K562 (cell line): ENCODE measurements at regions not wholly inside any gene's neighbourhood (a gene's known extent, or its start where the extent isn't known, plus 50 kb on each side); places are given as distances from the start of the nearest gene placed in this dataset.

ENCODE experiments used
- ATAC-seq: fragments of 200-7000 bp; cut with Tn5 transposase; 3 replicates; pipeline ENCODE4 v1.9.1; 2020; ENCODE audit warnings: moderate library complexity
- BruUV-seq: library from RNA; stranded (reverse); fragments of 400-500 nt; replicated peaks from 2 replicates; lab custom pipeline; 2021; lab: Mats Ljungman, UMichigan
- CTCF ChIA-PET: fragments of 300-600 bp; formaldehyde crosslinking; extraction: SDS; loops from one replicate; lab custom pipeline; 2021; ENCODE audit warnings: low intra/inter-chr PET ratio; lab: Yijun Ruan, JAX
- POLR2A ChIA-PET: fragments of 300-600, 350-650 bp; sonication (Branson Sonifier 250); formaldehyde crosslinking; extraction: SDS; loops from one replicate; lab custom pipeline; 2021; ENCODE audit warnings: antibody characterized with exemption, inconsistent platforms; lab: Yijun Ruan, JAX
- DNase-seq, 4 experiments: peaks; one replicate each; pipeline versions ENCODE4 v3.0.0 to v3.0.0-alpha.2; 2011 to 2018; ENCODE audit warnings: low spot score in 3 of 4, mixed read lengths in 3 of 4; ENCODE audit errors: extremely low read depth in 1 of 4
- FAIRE-seq: peaks from 2 replicates; lab custom pipeline; 2011; peaks lifted over from hg19 to GRCh38; lab: Jason Lieb, UNC
- H2AFZ ChIP-seq: 2 replicates; pipeline ENCODE4 v1.6.0; 2011; ENCODE audit warnings: low read depth, low read length, control low read depth, inconsistent platforms
- H3K27ac ChIP-seq: fragments of 200-600 bp; 3 replicates; pipeline ENCODE4 v1.8.0; 2011; ENCODE audit warnings: low read depth, mild to moderate bottlenecking, control low read depth, inconsistent platforms, low read length, moderate library complexity, mixed read lengths; ENCODE audit errors: extremely low read depth
- H3K27me3 ChIP-seq, 2 experiments: fragments of 300-600 bp in 1 of 2; 2 replicates in 1 of 2; 3 replicates in 1 of 2; pipeline versions ENCODE4 v1.6.0 to v1.8.0; 2011; ENCODE audit warnings: inconsistent platforms in 2 of 2, low read length in 2 of 2, mild to moderate bottlenecking in 1 of 2, mixed read lengths in 1 of 2, moderate library complexity in 1 of 2; ENCODE audit not compliant: control insufficient read depth in 2 of 2, insufficient read depth in 2 of 2
- H3K36me3 ChIP-seq: fragments of 300-600 bp; 3 replicates; pipeline ENCODE4 v1.8.0; 2011; ENCODE audit warnings: mild to moderate bottlenecking, low read length, inconsistent platforms; ENCODE audit not compliant: control insufficient read depth, insufficient read depth
- H3K4me1 ChIP-seq, 2 experiments: fragments of 200-600 bp in 1 of 2; replicated peaks in 1 of 2; 2 replicates in 1 of 2; 3 replicates in 1 of 2; pipeline versions ENCODE4 v1.5.1 to v1.8.0; 2011; ENCODE audit warnings: inconsistent platforms in 2 of 2, low read length in 2 of 2, mild to moderate bottlenecking in 1 of 2, mixed read lengths in 1 of 2, moderate library complexity in 1 of 2; ENCODE audit not compliant: control insufficient read depth in 2 of 2, insufficient read depth in 2 of 2
- H3K4me2 ChIP-seq: 2 replicates; pipeline ENCODE4 v1.6.1; 2011; ENCODE audit warnings: low read length, control low read depth, inconsistent platforms, mixed read lengths; ENCODE audit not compliant: insufficient read depth
- H3K4me3 ChIP-seq: fragments of 200-600 bp; sonication (generic), shearing (Covaris generic); 2 replicates; pipeline ENCODE4 v1.5.1; 2016; ENCODE audit warnings: control low read depth, inconsistent platforms
- H3K79me2 ChIP-seq: fragments of 200-600 bp; 3 replicates; pipeline ENCODE4 v1.8.0; 2011; ENCODE audit warnings: low read length, inconsistent platforms; ENCODE audit not compliant: control insufficient read depth, insufficient read depth
- H3K9ac ChIP-seq, 2 experiments: 2 replicates each; pipeline versions ENCODE4 v1.6.0 to v1.6.1; 2011; ENCODE audit warnings: low read depth in 2 of 2, low read length in 2 of 2, control low read depth in 1 of 2, inconsistent platforms in 1 of 2, mild to moderate bottlenecking in 1 of 2, mixed read lengths in 1 of 2; ENCODE audit not compliant: insufficient read depth in 1 of 2
- H3K9me1 ChIP-seq: one replicate; pipeline ENCODE4 v1.6.0; 2011; ENCODE audit warnings: inconsistent platforms, mild to moderate bottlenecking, low read length, moderate library complexity; ENCODE audit not compliant: control insufficient read depth, insufficient read depth
- H3K9me3 ChIP-seq: replicated peaks from 2 replicates; pipeline ENCODE4 v1.5.1; 2011; ENCODE audit warnings: low read depth, low read length, inconsistent platforms; ENCODE audit not compliant: control insufficient read depth, insufficient read depth
- H4K20me1 ChIP-seq: replicated peaks from 2 replicates; pipeline ENCODE4 v1.6.1; 2011; ENCODE audit warnings: low read length, inconsistent platforms, mixed read lengths; ENCODE audit not compliant: control insufficient read depth, insufficient read depth
- CXXC5 ChIP-seq: fragments of 250-450 bp; sonication (Bioruptor Pico); IDR thresholded peaks from 2 replicates; pipeline ENCODE4 v1.8.0; 2022; ENCODE audit warnings: inconsistent platforms, mild to moderate bottlenecking, moderate library complexity
- EP400 ChIP-seq: fragments of 450-650 bp; IDR thresholded peaks from 2 replicates; pipeline ENCODE4 v1.6.1; 2017; ENCODE audit warnings: antibody characterized with exemption, mild to moderate bottlenecking, moderate library complexity
- MTA1 ChIP-seq: fragments of 450-650 bp; IDR thresholded peaks from 2 replicates; pipeline ENCODE4 v1.6.1; 2017; ENCODE audit warnings: borderline replicate concordance
- PML ChIP-seq: IDR thresholded peaks from 2 replicates; pipeline ENCODE4 v1.6.1; 2012; ENCODE audit warnings: low read length, inconsistent platforms
- PTBP1 ChIP-seq: fragments of 200-400 bp; formaldehyde crosslinking; IDR thresholded peaks from 2 replicates; pipeline ENCODE4 v1.6.1; 2017; ENCODE audit warnings: low read depth, low read length
- SMARCC2 ChIP-seq: fragments of 450-650 bp; IDR thresholded peaks from 2 replicates; pipeline ENCODE4 v1.6.1; 2017; ENCODE audit warnings: antibody characterized with exemption, moderate library complexity, mild to moderate bottlenecking, low read depth
- SNRNP70 ChIP-seq: fragments of 200-400 bp; formaldehyde crosslinking; optimal IDR thresholded peaks from 2 replicates; pipeline ENCODE3; 2017; ENCODE audit warnings: low read depth, low read length
- ZFP36 ChIP-seq: fragments of 150-350 bp; IDR thresholded peaks from 2 replicates; pipeline ENCODE4 v1.6.1; 2018; ENCODE audit warnings: low read length, low read depth; ENCODE audit not compliant: partially characterized antibody
- ZNF146 ChIP-seq: IDR thresholded peaks from one replicate; pipeline ENCODE4 v1.6.1; 2018; ENCODE audit warnings: missing compliant biosample characterization; ENCODE audit not compliant: unreplicated experiment
- ZNF274 ChIP-seq: IDR thresholded peaks from 2 replicates; pipeline ENCODE4 v1.6.1; 2011; ENCODE audit warnings: low read depth, mild to moderate bottlenecking, low read length, moderate library complexity, borderline replicate concordance
- WGBS: fragments of 100-300 bp; shearing (Covaris generic); methylation state at CpG from one replicate; pipeline ENCODE4 v1.1.6; 2016; ENCODE audit warnings: low coverage, mixed read lengths; ENCODE audit not compliant: insufficient coverage; ENCODE audit errors: missing lambda C conversion rate; 5-methylcytosine and 5-hydroxymethylcytosine counted together
- in situ Hi-C: fragments of 300-500 bp; cut with MboI; formaldehyde crosslinking; loops from 4 replicates; pipeline ENCODE4 v1.15.0; 2018; ENCODE audit warnings: inconsistent platforms, mixed read lengths
- intact Hi-C: fragments of 100-400 bp; cut with micrococcal nuclease; formaldehyde crosslinking; loops from 2 replicates; pipeline ENCODE4 v1.14.2; 2022
- TF ChIP-seq, protein P1 (sequence below): sonication (generic); formaldehyde crosslinking; IDR thresholded peaks from 2 replicates; pipeline ENCODE4 v1.8.0; 2022; ENCODE audit warnings: mild to moderate bottlenecking, missing genetic modification reagents, borderline replicate concordance

DNA sequence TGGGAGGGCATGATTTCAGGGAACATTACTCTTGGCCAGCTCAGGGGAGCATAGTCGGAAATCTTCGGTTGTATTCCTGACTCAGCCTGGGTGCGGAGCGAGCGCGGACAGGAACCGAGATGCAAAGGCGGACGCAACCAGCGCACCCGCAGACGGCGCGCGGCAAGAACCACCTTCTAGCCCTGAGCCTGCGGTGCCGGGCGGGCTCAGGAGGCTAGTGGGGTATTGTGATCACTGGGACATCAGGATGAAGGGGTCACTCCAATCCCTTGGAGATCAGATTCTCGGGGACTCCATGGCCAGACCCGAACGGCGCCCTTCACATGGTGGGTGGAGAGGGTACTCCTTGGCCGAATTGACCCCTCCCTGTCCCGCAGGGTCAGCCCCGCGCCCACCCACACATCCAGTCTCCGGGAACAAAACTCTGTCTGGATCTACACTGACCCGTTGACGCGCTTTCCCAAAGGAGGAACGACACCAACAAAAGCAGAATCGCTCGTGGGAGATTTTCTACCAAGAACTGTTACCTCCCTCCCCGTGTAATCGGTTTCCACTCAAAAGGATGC lies 730.5 kb downstream of the ZWINT start:
- Histone ChIP-seq H3K4me2 (no peak overlapping the region), H3K27ac (no peak overlapping the region), H2AFZ (no peak overlapping the region), H3K27me3 (no peaks in the 10 kb centered on the region), H3K4me3 (no peak overlapping the region), H4K20me1 (no peaks in the 10 kb centered on the region), H3K79me2 (no peaks in the 10 kb centered on the region), H3K9ac (no peak overlapping the region), H3K9me3 (peaks cover 2% of the 10 kb centered on the region; the same call in 1 of the 2 replicates), H3K4me1 (no peaks in the 10 kb centered on the region)
- no peak for DNase-seq
- FAIRE-seq: no peak
- ChIA-PET POLR2A (no interaction called here), CTCF (no interaction called here)
- ATAC-seq: no peak
- intact Hi-C loops: no loop called here
- in situ Hi-C loops: no loop called here
- 8% methylated on average over 34 of the region's 35 CpGs for WGBS
- TF ChIP-seq ZFP36: no peak
- TF ChIP-seq SMARCC2: no peak
- no peak for TF ChIP-seq ZNF274
- no peak for TF ChIP-seq SNRNP70
- TF ChIP-seq EP400: no peak
- TF ChIP-seq, protein P1, sequence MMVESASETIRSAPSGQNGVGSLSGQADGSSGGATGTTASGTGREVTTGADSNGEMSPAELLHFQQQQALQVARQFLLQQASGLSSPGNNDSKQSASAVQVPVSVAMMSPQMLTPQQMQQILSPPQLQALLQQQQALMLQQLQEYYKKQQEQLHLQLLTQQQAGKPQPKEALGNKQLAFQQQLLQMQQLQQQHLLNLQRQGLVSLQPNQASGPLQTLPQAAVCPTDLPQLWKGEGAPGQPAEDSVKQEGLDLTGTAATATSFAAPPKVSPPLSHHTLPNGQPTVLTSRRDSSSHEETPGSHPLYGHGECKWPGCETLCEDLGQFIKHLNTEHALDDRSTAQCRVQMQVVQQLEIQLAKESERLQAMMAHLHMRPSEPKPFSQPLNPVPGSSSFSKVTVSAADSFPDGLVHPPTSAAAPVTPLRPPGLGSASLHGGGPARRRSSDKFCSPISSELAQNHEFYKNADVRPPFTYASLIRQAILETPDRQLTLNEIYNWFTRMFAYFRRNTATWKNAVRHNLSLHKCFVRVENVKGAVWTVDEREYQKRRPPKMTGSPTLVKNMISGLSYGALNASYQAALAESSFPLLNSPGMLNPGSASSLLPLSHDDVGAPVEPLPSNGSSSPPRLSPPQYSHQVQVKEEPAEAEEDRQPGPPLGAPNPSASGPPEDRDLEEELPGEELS (CRISPR knock-in tag): no peak
- TF ChIP-seq PML: no peak
- TF ChIP-seq PTBP1: no peak
- TF ChIP-seq ZNF146: no peak
- TF ChIP-seq MTA1: no peak
- TF ChIP-seq CXXC5: no peak
- TF ChIP-seq, all 486 proteins: peak for 0
- BruUV-seq: no TSS peak
- Histone ChIP-seq H3K9me1 (no peaks in the 10 kb centered on the region), H3K36me3 (no peaks in the 10 kb centered on the region)
